ENCODE measurements at regions not wholly inside any gene's neighbourhood (a gene's known extent, or its start where the extent isn't known, plus 50 kb on each side); places are given as distances from the start of the nearest gene placed in this dataset.

- WGBS, 2 donors (ENCODE audit: low coverage in 1 of 2), result 55 to 69% methylated on average over 5 of the region's 5 CpGs
- no peak for ATAC-seq
These were observed 587.6 kb upstream of the DIPK2B start for GRCh38 chrX:45788315-45788714.

GRCh38 chrX:45784590-45784989, 583.9 kb upstream of the DIPK2B start:
- H3K4me3 ChIP-seq, result no peak overlapping the region
- H3K4me1 ChIP-seq, result no peaks in the 10 kb centered on the region
- no peak overlapping the region for H3K27ac ChIP-seq
- 76 to 82% methylated on average over 2 to 3 of the region's 3 CpGs for WGBS, 2 donors (ENCODE audit: low coverage in 1 of 2)
- no peaks in the 10 kb centered on the region for H3K36me3 ChIP-seq
- no peak for ATAC-seq
- H3K27me3 ChIP-seq, result no peaks in the 10 kb centered on the region
- H3K9me3 ChIP-seq, result no peaks in the 10 kb centered on the region
- no peak for TF ChIP-seq POLR2A (IDR thresholded peaks at IDR 0.05)
- TF ChIP-seq, protein P1, sequence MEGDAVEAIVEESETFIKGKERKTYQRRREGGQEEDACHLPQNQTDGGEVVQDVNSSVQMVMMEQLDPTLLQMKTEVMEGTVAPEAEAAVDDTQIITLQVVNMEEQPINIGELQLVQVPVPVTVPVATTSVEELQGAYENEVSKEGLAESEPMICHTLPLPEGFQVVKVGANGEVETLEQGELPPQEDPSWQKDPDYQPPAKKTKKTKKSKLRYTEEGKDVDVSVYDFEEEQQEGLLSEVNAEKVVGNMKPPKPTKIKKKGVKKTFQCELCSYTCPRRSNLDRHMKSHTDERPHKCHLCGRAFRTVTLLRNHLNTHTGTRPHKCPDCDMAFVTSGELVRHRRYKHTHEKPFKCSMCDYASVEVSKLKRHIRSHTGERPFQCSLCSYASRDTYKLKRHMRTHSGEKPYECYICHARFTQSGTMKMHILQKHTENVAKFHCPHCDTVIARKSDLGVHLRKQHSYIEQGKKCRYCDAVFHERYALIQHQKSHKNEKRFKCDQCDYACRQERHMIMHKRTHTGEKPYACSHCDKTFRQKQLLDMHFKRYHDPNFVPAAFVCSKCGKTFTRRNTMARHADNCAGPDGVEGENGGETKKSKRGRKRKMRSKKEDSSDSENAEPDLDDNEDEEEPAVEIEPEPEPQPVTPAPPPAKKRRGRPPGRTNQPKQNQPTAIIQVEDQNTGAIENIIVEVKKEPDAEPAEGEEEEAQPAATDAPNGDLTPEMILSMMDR (IDR thresholded peaks at IDR 0.05), result no peak
- no peak for TF ChIP-seq EP300 (IDR thresholded peaks at IDR 0.05)
- no peak for TF ChIP-seq POLR2AphosphoS5 (IDR thresholded peaks at IDR 0.05)

More at GRCh38 chrX:45788315-45788714, 587.6 kb upstream of the DIPK2B start:
- TF ChIP-seq POLR2AphosphoS5 (IDR thresholded peaks at IDR 0.05), result no peak
- no peak for TF ChIP-seq POLR2A (IDR thresholded peaks at IDR 0.05)
- Histone ChIP-seq H3K4me3 (no peak overlapping the region), H3K27me3 (no peaks in the 10 kb centered on the region), H3K9me3 (no peaks in the 10 kb centered on the region), H3K27ac (no peak overlapping the region), H3K36me3 (no peaks in the 10 kb centered on the region), H3K4me1 (no peaks in the 10 kb centered on the region)

DNA sequence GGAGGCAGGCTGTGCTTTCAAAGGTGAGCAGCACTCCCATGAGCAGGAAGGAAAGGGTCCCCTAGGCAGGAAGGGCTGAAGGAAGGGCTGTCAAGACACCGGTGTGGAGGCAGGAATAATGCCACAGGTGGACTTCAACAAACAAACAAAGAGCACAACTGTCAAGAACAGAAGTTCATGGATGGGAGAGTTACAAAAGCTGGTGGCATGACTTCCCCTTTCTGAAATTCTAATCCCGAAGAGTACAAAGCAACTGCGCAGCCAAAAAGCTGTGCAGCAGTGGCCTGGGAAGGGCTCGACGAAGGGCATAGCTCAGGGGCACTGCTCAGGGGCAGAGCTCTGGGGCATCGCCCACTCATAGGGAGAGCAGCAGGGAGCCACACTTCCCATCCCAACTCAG, 582.3 kb upstream of the DIPK2B start:
- TF ChIP-seq, protein P1 (IDR thresholded peaks at IDR 0.05), result no peak
- TF ChIP-seq POLR2AphosphoS5 (IDR thresholded peaks at IDR 0.05), result no peak
- no peak for TF ChIP-seq POLR2A (IDR thresholded peaks at IDR 0.05)
- TF ChIP-seq EP300 (IDR thresholded peaks at IDR 0.05), result no peak
- H3K4me3 ChIP-seq, result no peak overlapping the region
- H3K9me3 ChIP-seq, result no peaks in the 10 kb centered on the region
- 44 to 75% methylated on average over 1 to 2 of the region's 6 CpGs for WGBS, 2 donors (ENCODE audit: low coverage in 1 of 2)
- no peaks in the 10 kb centered on the region for H3K36me3 ChIP-seq
- ATAC-seq, result no peak
- H3K4me1 ChIP-seq, result no peaks in the 10 kb centered on the region
- H3K27ac ChIP-seq, result no peak overlapping the region
- H3K27me3 ChIP-seq, result no peaks in the 10 kb centered on the region

- Histone ChIP-seq H3K27me3 (no peaks in the 10 kb centered on the region), H3K4me1 (no peaks in the 10 kb centered on the region), H3K27ac (no peak overlapping the region), H3K4me3 (no peak overlapping the region), H3K9me3 (no peaks in the 10 kb centered on the region), H3K36me3 (no peaks in the 10 kb centered on the region)
- TF ChIP-seq, protein P1 (IDR thresholded peaks at IDR 0.05), result peak in 1 of 4 experiments; percentile 38
- no peak for TF ChIP-seq POLR2AphosphoS5 (IDR thresholded peaks at IDR 0.05)
- WGBS, 2 donors (ENCODE audit: low coverage in 1 of 2), result 19 to 51% methylated on average over 2 to 3 of the region's 4 CpGs
- no peak for ATAC-seq
These were observed 581.4 kb upstream of the DIPK2B start for GRCh38 chrX:45781901-45782553.

GRCh38 chrX:45778616-45779015, 577.9 kb upstream of the DIPK2B start:
- no peak overlapping the region for H3K4me3 ChIP-seq
- H3K27ac ChIP-seq, result no peak overlapping the region
- no peaks in the 10 kb centered on the region for H3K27me3 ChIP-seq
- no peaks in the 10 kb centered on the region for H3K36me3 ChIP-seq
- H3K9me3 ChIP-seq, result no peaks in the 10 kb centered on the region
- WGBS, 2 donors (ENCODE audit: low coverage in 1 of 2), result 40 to 46% methylated on average over 1 of the region's 1 CpG
- TF ChIP-seq POLR2AphosphoS5 (IDR thresholded peaks at IDR 0.05), result no peak
- TF ChIP-seq, protein P1 (IDR thresholded peaks at IDR 0.05), result no peak
- TF ChIP-seq POLR2A (IDR thresholded peaks at IDR 0.05), result no peak
- TF ChIP-seq EP300 (IDR thresholded peaks at IDR 0.05), result no peak
- peak; percentile 28 for ATAC-seq
- no peaks in the 10 kb centered on the region for H3K4me1 ChIP-seq
